ENCODE measurements at regions not wholly inside any gene's neighbourhood (a gene's known extent, or its start where the extent isn't known, plus 50 kb on each side); places are given as distances from the start of the nearest gene placed in this dataset.
"Not testable (repeated sequence)": the region's sequence is repeated elsewhere in the genome, so short reads cannot be mapped to it uniquely, and the experiment has no call there.

GRCh38 chr7:67636348-67637022, 639.9 kb downstream of the TYW1 start:
- TF ChIP-seq CTCF (IDR thresholded peaks at IDR 0.05) = no peak
- DNase-seq = no peak
- H3K27me3 ChIP-seq (ENCODE audit: low read depth) = no peaks in the 10 kb centered on the region
- intact Hi-C loops (cut with DNase I) = no loop called here
- H3K9me3 ChIP-seq = no peaks in the 10 kb centered on the region
- no peak overlapping the region for H3K4me3 ChIP-seq
- no peaks in the 10 kb centered on the region for H3K36me3 ChIP-seq
- H3K4me1 ChIP-seq = no peaks in the 10 kb centered on the region
- H3K27ac ChIP-seq = no peak overlapping the region
- no peak for ATAC-seq

- ATAC-seq = no peak
- no peak for TF ChIP-seq CTCF (IDR thresholded peaks at IDR 0.05)
- intact Hi-C loops (cut with DNase I) = no loop called here
- H3K27ac ChIP-seq = no peak overlapping the region
- no peak for DNase-seq
- no peaks in the 10 kb centered on the region for H3K36me3 ChIP-seq
- no peaks in the 10 kb centered on the region for H3K27me3 ChIP-seq (ENCODE audit: low read depth)
- no peak overlapping the region for H3K4me3 ChIP-seq
- H3K9me3 ChIP-seq = no peaks in the 10 kb centered on the region
- H3K4me1 ChIP-seq = no peaks in the 10 kb centered on the region
Observed at GRCh38 chr7:67637023-67637358, 640.4 kb downstream of the TYW1 start.

GRCh38 chr7:67642542-67642941, 645.9 kb downstream of the TYW1 start:
- DNase-seq; H3K27ac ChIP-seq; H3K4me3 ChIP-seq; H3K4me1 ChIP-seq; H3K36me3 ChIP-seq; H3K9me3 ChIP-seq; intact Hi-C loops (cut with DNase I); H3K27me3 ChIP-seq (ENCODE audit: low read depth); ATAC-seq: not testable (repeated sequence)

DNA sequence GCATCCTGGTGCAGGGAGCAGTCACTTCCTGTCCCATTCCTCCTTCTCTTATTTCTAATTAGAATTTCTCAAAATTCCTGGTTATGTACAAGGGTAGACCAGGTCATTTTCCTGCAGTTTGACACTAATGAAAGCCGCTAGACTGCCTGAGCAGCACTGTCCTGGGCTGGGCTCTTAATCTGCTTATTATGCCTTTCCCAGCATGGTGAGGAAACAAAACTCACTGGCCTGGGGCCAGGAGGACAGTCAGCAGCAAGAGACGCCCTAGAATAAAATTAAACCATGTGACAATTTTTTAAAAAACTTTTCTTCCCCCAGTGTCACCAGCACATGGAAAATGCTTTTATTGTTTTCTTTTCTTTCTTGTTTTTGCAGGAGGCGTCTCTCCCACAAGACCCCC, 647.5 kb downstream of the TYW1 start:
- H3K36me3 ChIP-seq = no peaks in the 10 kb centered on the region
- no peaks in the 10 kb centered on the region for H3K9me3 ChIP-seq
- H3K4me1 ChIP-seq = no peaks in the 10 kb centered on the region
- no peak overlapping the region for H3K4me3 ChIP-seq
- TF ChIP-seq CTCF (IDR thresholded peaks at IDR 0.05) = no peak
- ATAC-seq (no peak), DNase-seq (no peak)
- intact Hi-C loops (cut with DNase I) = no loop called here
- H3K27ac ChIP-seq = no peak overlapping the region
- no peaks in the 10 kb centered on the region for H3K27me3 ChIP-seq (ENCODE audit: low read depth)

DNA sequence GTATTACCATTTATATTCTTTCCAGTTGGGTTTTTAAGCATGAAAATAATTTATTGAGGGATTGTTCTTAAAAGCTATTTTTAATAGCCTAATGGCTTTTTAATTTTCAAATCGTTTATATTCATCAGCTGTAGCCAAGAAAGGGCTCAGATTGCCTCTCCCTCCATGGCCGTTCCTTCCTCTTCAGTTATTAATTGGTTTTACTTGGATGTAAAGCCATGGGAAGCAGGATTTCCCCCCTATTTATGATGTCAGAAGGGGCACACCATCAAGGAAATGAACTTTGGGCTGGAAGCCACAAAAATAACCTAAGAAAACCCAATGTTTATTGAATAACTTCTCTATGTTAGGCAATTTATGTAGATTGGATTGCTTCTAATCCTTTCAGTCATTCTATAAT, 656.3 kb downstream of the TYW1 start:
- DNase-seq (no peak), ATAC-seq (no peak)
- TF ChIP-seq CTCF (IDR thresholded peaks at IDR 0.05) = no peak
- H3K27me3 ChIP-seq (ENCODE audit: low read depth) = no peaks in the 10 kb centered on the region
- H3K27ac ChIP-seq = no peak overlapping the region
- intact Hi-C loops (cut with DNase I) = no loop called here
- H3K4me3 ChIP-seq = no peak overlapping the region
- H3K9me3 ChIP-seq = no peaks in the 10 kb centered on the region
- H3K4me1 ChIP-seq = peaks cover 22% of the 10 kb centered on the region
- no peaks in the 10 kb centered on the region for H3K36me3 ChIP-seq

- Histone ChIP-seq H3K27ac (no peak overlapping the region), H3K36me3 (no peaks in the 10 kb centered on the region), H3K4me1 (peaks cover 22% of the 10 kb centered on the region), H3K4me3 (no peak overlapping the region), H3K9me3 (no peaks in the 10 kb centered on the region), H3K27me3 (ENCODE audit: low read depth) (no peaks in the 10 kb centered on the region)
- intact Hi-C loops (cut with DNase I) = no loop called here
- no peak for TF ChIP-seq CTCF (IDR thresholded peaks at IDR 0.05)
- DNase-seq = no peak
- ATAC-seq = no peak
Observed at GRCh38 chr7:67653856-67654454, 657.3 kb downstream of the TYW1 start.

All from lower lobe of right lung (tissue), 2 donors.